T-cell (primary cell): ENCODE measurements at regions not wholly inside any gene's neighbourhood (a gene's known extent, or its start where the extent isn't known, plus 50 kb on each side); places are given as distances from the start of the nearest gene placed in this dataset.

Experiments used
- ATAC-seq, 4 experiments: fragments of 200-7000 bp in 3 of 4; fragments of 150-1000 bp in 1 of 4; cut with Tn5 transposase; replicated peaks in 1 of 4; 1 replicate in 3 of 4; 2 replicates in 1 of 4; pipeline ENCODE4 v1.10.0; 2021; ENCODE audit warnings: moderate library complexity in 3 of 4, mild to moderate bottlenecking in 2 of 4, moderate number of reproducible peaks in 1 of 4
- CTCF ChIA-PET, 2 donors: fragments of 300-600 bp; sonication (Branson Sonifier 250); formaldehyde crosslinking; loops; one replicate each; lab custom pipeline; 2022; ENCODE audit warnings: antibody characterized with exemption in 2 of 2; lab: Charles Lee
- POLR2A ChIA-PET, 2 donors: fragments of 300-600 bp; sonication (Branson Sonifier 250); formaldehyde crosslinking; loops; one replicate each; lab custom pipeline; 2022; ENCODE audit warnings: antibody characterized with exemption in 2 of 2; lab: Charles Lee
- DNase-seq, 35 experiments: peaks; one replicate each; pipeline versions ENCODE4 v3.0.0 to v3.0.0-alpha.2; 2013 to 2023
- H3K27ac ChIP-seq: one replicate; pipeline ENCODE4 v1.5.1; 2013; ENCODE audit warnings: low read length
- H3K27me3 ChIP-seq, 2 experiments: replicated peaks in 1 of 2; 1 replicate in 1 of 2; 2 replicates in 1 of 2; pipeline versions ENCODE4 v1.6.1 to v1.7.0; 2013; ENCODE audit warnings: low read length in 1 of 2, mixed read lengths in 1 of 2; ENCODE audit not compliant: control insufficient read depth in 2 of 2, insufficient read depth in 2 of 2; ENCODE audit errors: extremely low read depth in 1 of 2
- H3K36me3 ChIP-seq, 2 donors: 1 replicate in 1 of 2; 2 replicates in 1 of 2; pipeline versions ENCODE4 v1.6.1 to v1.7.0; 2013; ENCODE audit warnings: low read length in 1 of 2; ENCODE audit not compliant: control insufficient read depth in 2 of 2, insufficient read depth in 1 of 2; ENCODE audit errors: extremely low read depth in 1 of 2
- H3K4me1 ChIP-seq, 2 experiments: 1 replicate in 1 of 2; 2 replicates in 1 of 2; pipeline versions ENCODE4 v1.6.1 to v1.7.0; 2013; ENCODE audit warnings: low read length in 2 of 2, mixed read lengths in 1 of 2; ENCODE audit not compliant: insufficient read depth in 2 of 2, control insufficient read depth in 1 of 2; ENCODE audit errors: extremely low read depth in 1 of 2
- H3K4me3 ChIP-seq, 2 donors: 1 replicate in 1 of 2; 2 replicates in 1 of 2; pipeline versions ENCODE4 v1.5.1 to v1.7.0; 2013; ENCODE audit warnings: mild to moderate bottlenecking in 2 of 2, low read length in 1 of 2, moderate library complexity in 1 of 2; ENCODE audit not compliant: control insufficient read depth in 1 of 2; ENCODE audit errors: extremely low read depth in 1 of 2
- H3K9me3 ChIP-seq: 2 replicates; pipeline ENCODE4 v1.7.0; 2013
- H3K27ac Mint-ChIP-seq, 2 donors: one replicate each; pipeline ENCODE4 v1.8.0; 2020 to 2021; ENCODE audit warnings: mild to moderate bottlenecking in 2 of 2, mixed read lengths in 2 of 2
- H3K27me3 Mint-ChIP-seq, 2 donors: one replicate each; pipeline ENCODE4 v1.8.0; 2021 to 2022; ENCODE audit warnings: mixed read lengths in 2 of 2
- H3K36me3 Mint-ChIP-seq: one replicate; pipeline ENCODE4 v1.8.0; 2021; ENCODE audit warnings: mixed read lengths
- H3K4me1 Mint-ChIP-seq, 3 donors: one replicate each; pipeline ENCODE4 v1.8.0; 2020 to 2022; ENCODE audit warnings: mixed read lengths in 3 of 3, mild to moderate bottlenecking in 1 of 3
- H3K4me3 Mint-ChIP-seq, 3 donors: one replicate each; pipeline ENCODE4 v1.8.0; 2020 to 2022; ENCODE audit warnings: mild to moderate bottlenecking in 3 of 3, mixed read lengths in 3 of 3, moderate library complexity in 3 of 3
- H3K9me3 Mint-ChIP-seq, 3 donors: one replicate each; pipeline ENCODE4 v1.8.0; 2020 to 2022; ENCODE audit warnings: mixed read lengths in 3 of 3
- WGBS: methylation state at CpG from one replicate; pipeline ENCODE4 v1.1.5; 2013; ENCODE audit warnings: missing lambda C conversion rate; ENCODE audit not compliant: insufficient coverage; 5-methylcytosine and 5-hydroxymethylcytosine counted together

- no peak overlapping the region for H3K27ac Mint-ChIP-seq
- H3K27me3 Mint-ChIP-seq, result peaks cover 0 to 6% of the 10 kb centered on the region in 2 donors
- H3K36me3 Mint-ChIP-seq, result no peaks in the 10 kb centered on the region
- ATAC-seq (no peak), DNase-seq (no peak)
- ChIA-PET CTCF (no interaction called here), POLR2A (no interaction called here)
- Histone ChIP-seq H3K4me3 (no peak overlapping the region), H3K36me3 (no peaks in the 10 kb centered on the region), H3K4me1 (no peaks in the 10 kb centered on the region), H3K9me3 (no peaks in the 10 kb centered on the region), H3K27me3 (peaks cover 0 to 7% of the 10 kb centered on the region in 2 experiments), H3K27ac (no peak overlapping the region)
- WGBS, result 77% methylated on average over 11 of the region's 13 CpGs
- H3K4me3 Mint-ChIP-seq, result no peak overlapping the region
- no peaks in the 10 kb centered on the region for H3K9me3 Mint-ChIP-seq
- H3K4me1 Mint-ChIP-seq, result no peaks in the 10 kb centered on the region
Measured at GRCh38 chr2:129723277-129724020, 256.0 kb upstream of the RAB6C start.

DNA sequence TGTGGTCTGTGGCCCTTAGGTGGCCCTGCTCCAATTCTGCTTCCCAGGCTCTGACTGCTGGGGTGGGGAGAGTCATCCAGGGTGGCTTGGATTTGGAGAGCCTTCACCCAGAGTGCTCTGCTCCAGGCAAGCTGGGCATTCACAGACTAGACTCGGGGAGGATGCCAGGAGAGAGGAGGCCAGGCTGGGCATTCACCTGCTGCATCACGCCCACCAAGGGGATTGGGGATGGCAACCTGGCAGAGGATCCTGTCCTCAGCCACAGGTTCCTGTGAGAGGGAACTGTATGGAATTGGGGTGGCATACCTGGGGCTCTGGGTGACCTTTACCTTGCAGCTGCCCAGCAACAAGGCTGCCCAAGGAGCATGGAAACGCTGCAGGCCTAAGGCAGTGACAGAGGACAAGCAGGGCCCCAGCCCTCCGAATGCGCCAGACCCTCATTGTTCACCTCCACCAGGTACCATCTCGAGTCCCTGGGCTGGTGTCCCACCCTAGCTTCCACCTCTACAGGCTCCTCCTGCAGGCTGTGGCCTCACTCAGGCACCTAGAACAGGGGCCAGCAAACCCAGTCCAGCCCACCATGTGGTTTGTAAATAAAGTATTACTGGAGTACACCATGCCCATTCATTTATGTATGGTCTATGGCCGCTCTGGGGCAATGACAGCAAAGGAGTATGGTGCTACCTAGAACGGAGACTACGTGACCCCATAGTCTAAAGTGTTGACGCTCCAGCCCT is 255.3 kb upstream of the RAB6C start:
- no peak overlapping the region for H3K27ac Mint-ChIP-seq
- Histone ChIP-seq H3K27me3 (peaks cover 0 to 7% of the 10 kb centered on the region in 2 experiments), H3K36me3 (no peaks in the 10 kb centered on the region), H3K4me1 (no peaks in the 10 kb centered on the region), H3K27ac (no peak overlapping the region), H3K4me3 (no peak overlapping the region), H3K9me3 (no peaks in the 10 kb centered on the region)
- no peaks in the 10 kb centered on the region for H3K36me3 Mint-ChIP-seq
- ATAC-seq (no peak), DNase-seq (no peak)
- CTCF ChIA-PET, result no interaction called here
- peaks cover 0 to 1% of the 10 kb centered on the region in 2 donors for H3K27me3 Mint-ChIP-seq
- POLR2A ChIA-PET, result no interaction called here
- 74% methylated on average over 9 of the region's 10 CpGs for WGBS
- no peak overlapping the region for H3K4me3 Mint-ChIP-seq
- no peaks in the 10 kb centered on the region for H3K9me3 Mint-ChIP-seq
- H3K4me1 Mint-ChIP-seq, result no peaks in the 10 kb centered on the region

GRCh38 chr2:129726216-129726615 is 253.2 kb upstream of the RAB6C start:
- no peak for ATAC-seq
- Histone ChIP-seq H3K36me3 (no peaks in the 10 kb centered on the region), H3K27ac (no peak overlapping the region), H3K9me3 (no peaks in the 10 kb centered on the region), H3K4me3 (no peak overlapping the region), H3K27me3 (peaks cover 0 to 7% of the 10 kb centered on the region in 2 experiments), H3K4me1 (no peaks in the 10 kb centered on the region)
- Mint-ChIP-seq H3K4me1 (no peaks in the 10 kb centered on the region), H3K36me3 (no peaks in the 10 kb centered on the region), H3K9me3 (no peaks in the 10 kb centered on the region), H3K4me3 (no peak overlapping the region), H3K27ac (no peak overlapping the region), H3K27me3 (no peaks in the 10 kb centered on the region)
- CTCF ChIA-PET, result no interaction called here
- POLR2A ChIA-PET, result no interaction called here
- DNase-seq, result no peak
- WGBS, result 45% methylated on average over 3 of the region's 5 CpGs

DNA sequence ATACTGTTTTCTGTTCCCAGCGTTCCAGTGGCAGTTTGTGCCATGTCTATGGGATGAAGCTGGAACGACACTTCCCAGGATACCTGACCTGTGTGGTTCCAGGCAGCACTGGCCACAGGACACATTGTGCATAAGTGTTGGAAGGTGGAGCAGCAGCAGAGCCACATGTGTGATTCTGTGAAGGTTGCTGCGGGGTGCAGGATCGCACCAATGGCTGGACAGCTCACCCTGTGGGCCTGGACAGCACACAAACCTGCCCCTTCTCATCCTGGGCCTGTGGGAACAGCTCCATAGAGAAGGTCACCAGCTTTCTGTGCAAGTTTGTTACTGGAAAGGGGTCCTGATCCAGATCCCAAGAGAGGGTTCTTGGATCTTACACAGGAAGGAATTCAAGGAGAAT is 252.2 kb upstream of the RAB6C start:
- H3K36me3 Mint-ChIP-seq, result no peaks in the 10 kb centered on the region
- ATAC-seq (no peak), DNase-seq (no peak)
- WGBS, result 40% methylated on average over 1 of the region's 4 CpGs
- no peak overlapping the region for H3K4me3 ChIP-seq
- no peak overlapping the region for H3K27ac ChIP-seq
- ChIA-PET POLR2A (no interaction called here), CTCF (no interaction called here)
- H3K27me3 Mint-ChIP-seq, result no peaks in the 10 kb centered on the region
- no peaks in the 10 kb centered on the region for H3K36me3 ChIP-seq
- no peaks in the 10 kb centered on the region for H3K9me3 ChIP-seq
- H3K27me3 ChIP-seq, result peaks cover 0 to 1% of the 10 kb centered on the region in 2 experiments
- H3K4me1 ChIP-seq, result no peaks in the 10 kb centered on the region
- H3K4me3 Mint-ChIP-seq, result no peak overlapping the region
- no peaks in the 10 kb centered on the region for H3K9me3 Mint-ChIP-seq
- no peak overlapping the region for H3K27ac Mint-ChIP-seq
- H3K4me1 Mint-ChIP-seq, result no peaks in the 10 kb centered on the region

GRCh38 chr2:129728035-129728972 is 251.2 kb upstream of the RAB6C start:
- Histone ChIP-seq H3K4me3 (no peak overlapping the region), H3K27me3 (no peaks in the 10 kb centered on the region), H3K27ac (no peak overlapping the region), H3K9me3 (no peaks in the 10 kb centered on the region), H3K36me3 (no peaks in the 10 kb centered on the region), H3K4me1 (no peaks in the 10 kb centered on the region)
- Mint-ChIP-seq H3K27ac (no peak overlapping the region), H3K27me3 (no peaks in the 10 kb centered on the region), H3K9me3 (no peaks in the 10 kb centered on the region), H3K36me3 (no peaks in the 10 kb centered on the region), H3K4me1 (no peaks in the 10 kb centered on the region), H3K4me3 (no peak overlapping the region)
- WGBS, result 84% methylated on average over 8 of the region's 14 CpGs
- ChIA-PET CTCF (no interaction called here), POLR2A (no interaction called here)
- DNase-seq (no peak), ATAC-seq (no peak)

DNA sequence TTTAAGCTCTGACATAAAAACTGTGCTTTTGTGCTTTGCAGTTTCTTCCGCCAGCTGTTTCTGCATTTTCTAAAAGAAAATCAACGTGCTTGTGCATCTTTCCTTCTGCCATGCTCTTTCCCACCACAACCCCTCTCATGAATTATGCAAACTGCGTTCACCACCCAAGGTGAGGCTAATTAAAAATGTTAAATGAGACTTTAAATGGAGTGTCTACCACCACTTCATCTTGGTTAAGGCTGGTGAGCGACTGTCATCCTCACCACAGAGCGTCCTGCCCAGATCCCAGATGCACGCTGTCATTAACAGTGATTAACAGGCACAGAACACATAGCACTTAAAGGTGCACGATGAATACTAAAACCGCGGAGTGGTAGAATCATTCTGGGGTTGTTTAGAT is 250.5 kb upstream of the RAB6C start:
- ChIA-PET CTCF (interaction anchor here in 1 of 2 donors (0.6 kb wide), 1 partner anchor 77 kb away, joined by 3 read pairs; no protein-coding TSS in a partner anchor), POLR2A (no interaction called here)
- no peaks in the 10 kb centered on the region for H3K4me1 Mint-ChIP-seq
- H3K4me3 Mint-ChIP-seq, result no peak overlapping the region
- no peak for ATAC-seq
- Histone ChIP-seq H3K27ac (no peak overlapping the region), H3K36me3 (no peaks in the 10 kb centered on the region), H3K9me3 (no peaks in the 10 kb centered on the region), H3K4me3 (no peak overlapping the region), H3K27me3 (no peaks in the 10 kb centered on the region), H3K4me1 (no peaks in the 10 kb centered on the region)
- no peak for DNase-seq
- H3K27me3 Mint-ChIP-seq, result no peaks in the 10 kb centered on the region
- WGBS, result 100% methylated on average over 1 of the region's 9 CpGs
- no peak overlapping the region for H3K27ac Mint-ChIP-seq
- H3K36me3 Mint-ChIP-seq, result no peaks in the 10 kb centered on the region
- H3K9me3 Mint-ChIP-seq, result no peaks in the 10 kb centered on the region
